ENCODE measurements at regions not wholly inside any gene's neighbourhood (a gene's known extent, or its start where the extent isn't known, plus 50 kb on each side); places are given as distances from the start of the nearest gene placed in this dataset.
A peak's percentile ranks its signal among the peaks of the same experiment; 100 is the strongest.

DNA sequence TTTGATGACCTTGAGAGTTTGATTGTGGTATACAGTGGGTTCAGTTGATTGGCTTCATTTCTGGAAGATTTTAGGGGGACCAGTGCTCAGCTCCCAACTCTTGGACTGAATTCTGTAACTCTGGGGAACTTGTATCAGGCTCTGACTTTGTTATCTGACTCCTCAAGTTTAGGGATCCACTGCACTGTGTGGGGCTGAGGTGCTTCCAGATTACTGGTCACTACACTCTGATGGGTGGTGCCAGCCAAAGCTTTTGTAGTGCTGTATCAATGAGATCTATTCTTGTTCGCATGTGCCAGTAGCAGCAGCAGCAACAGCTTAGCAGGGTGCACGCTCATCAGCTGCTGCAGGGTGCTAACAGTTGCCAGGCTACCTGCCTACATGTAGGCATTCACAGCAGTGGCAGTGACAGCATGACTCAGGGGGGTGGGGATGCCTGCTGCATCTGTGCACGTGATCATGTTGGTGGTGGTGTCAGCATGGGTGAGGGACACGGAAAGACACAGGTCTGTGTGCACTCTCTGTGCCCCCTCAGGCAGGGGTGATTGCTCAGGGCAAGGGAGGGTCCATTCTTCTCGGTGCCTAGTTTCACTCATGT, 438.8 kb upstream of the SEMA6A start:
- DNase-seq (ENCODE audit: low spot score) = no peak
- Mint-ChIP-seq H3K4me3 (no peak overlapping the region), H3K36me3 (ENCODE audit: low read depth) (no peaks in the 10 kb centered on the region), H3K4me1 (peaks cover 7% of the 10 kb centered on the region; the same call in 2 of the 3 replicates), H3K9me3 (no peaks in the 10 kb centered on the region; the same call in 2 of the 3 replicates), H3K27ac (no peak overlapping the region), H3K27me3 (ENCODE audit: insufficient read depth, low read depth, poor library complexity) (peaks cover 6% of the 10 kb centered on the region)
- no peaks in the 10 kb centered on the region for H3K27me3 ChIP-seq (ENCODE audit: insufficient read depth)
- no peak overlapping the region; the same call in 1 of the 2 replicates for H2AFZ ChIP-seq
- H3K9me2 ChIP-seq (ENCODE audit: insufficient read depth) = no peaks in the 10 kb centered on the region
- H3F3A ChIP-seq (replicated peaks; ENCODE audit: low read depth) = no peaks in the 10 kb centered on the region
- H3K4me3 ChIP-seq = no peak overlapping the region
- H3K4me2 ChIP-seq = no peak overlapping the region
- no peaks in the 10 kb centered on the region for H3K36me3 ChIP-seq (ENCODE audit: insufficient read depth)
- H3K27ac ChIP-seq (ENCODE audit: low read depth) = no peak overlapping the region
- H4K20me1 ChIP-seq (replicated peaks; ENCODE audit: insufficient read depth) = no peaks in the 10 kb centered on the region
- TF ChIP-seq, protein P1, sequence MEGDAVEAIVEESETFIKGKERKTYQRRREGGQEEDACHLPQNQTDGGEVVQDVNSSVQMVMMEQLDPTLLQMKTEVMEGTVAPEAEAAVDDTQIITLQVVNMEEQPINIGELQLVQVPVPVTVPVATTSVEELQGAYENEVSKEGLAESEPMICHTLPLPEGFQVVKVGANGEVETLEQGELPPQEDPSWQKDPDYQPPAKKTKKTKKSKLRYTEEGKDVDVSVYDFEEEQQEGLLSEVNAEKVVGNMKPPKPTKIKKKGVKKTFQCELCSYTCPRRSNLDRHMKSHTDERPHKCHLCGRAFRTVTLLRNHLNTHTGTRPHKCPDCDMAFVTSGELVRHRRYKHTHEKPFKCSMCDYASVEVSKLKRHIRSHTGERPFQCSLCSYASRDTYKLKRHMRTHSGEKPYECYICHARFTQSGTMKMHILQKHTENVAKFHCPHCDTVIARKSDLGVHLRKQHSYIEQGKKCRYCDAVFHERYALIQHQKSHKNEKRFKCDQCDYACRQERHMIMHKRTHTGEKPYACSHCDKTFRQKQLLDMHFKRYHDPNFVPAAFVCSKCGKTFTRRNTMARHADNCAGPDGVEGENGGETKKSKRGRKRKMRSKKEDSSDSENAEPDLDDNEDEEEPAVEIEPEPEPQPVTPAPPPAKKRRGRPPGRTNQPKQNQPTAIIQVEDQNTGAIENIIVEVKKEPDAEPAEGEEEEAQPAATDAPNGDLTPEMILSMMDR (conservative IDR thresholded peaks at IDR 0.05; ENCODE audit: low read depth in 2 of 2) = no peak
- TF ChIP-seq JUNB (IDR thresholded peaks at IDR 0.05; ENCODE audit: unreplicated experiment) (no peak), CREB1 (CRISPR knock-in tag; IDR thresholded peaks at IDR 0.05; ENCODE audit: low read depth) (no peak), EZH2 (IDR thresholded peaks at IDR 0.05; ENCODE audit: low read depth, unreplicated experiment) (no peak), ZNF331 (CRISPR knock-in tag; IDR thresholded peaks at IDR 0.05; ENCODE audit: low read depth) (no peak), STAT1 (IDR thresholded peaks at IDR 0.05; ENCODE audit: unreplicated experiment) (no peak), EZH2phosphoT487 (IDR thresholded peaks at IDR 0.05; ENCODE audit: unreplicated experiment) (no peak), NANOG (IDR thresholded peaks at IDR 0.05; ENCODE audit: borderline replicate concordance) (no peak), ZNF114 (CRISPR knock-in tag; IDR thresholded peaks at IDR 0.05) (no peak), POLR2AphosphoS5 (IDR thresholded peaks at IDR 0.05; ENCODE audit: low read depth) (no peak)
- TF ChIP-seq, protein P2, sequence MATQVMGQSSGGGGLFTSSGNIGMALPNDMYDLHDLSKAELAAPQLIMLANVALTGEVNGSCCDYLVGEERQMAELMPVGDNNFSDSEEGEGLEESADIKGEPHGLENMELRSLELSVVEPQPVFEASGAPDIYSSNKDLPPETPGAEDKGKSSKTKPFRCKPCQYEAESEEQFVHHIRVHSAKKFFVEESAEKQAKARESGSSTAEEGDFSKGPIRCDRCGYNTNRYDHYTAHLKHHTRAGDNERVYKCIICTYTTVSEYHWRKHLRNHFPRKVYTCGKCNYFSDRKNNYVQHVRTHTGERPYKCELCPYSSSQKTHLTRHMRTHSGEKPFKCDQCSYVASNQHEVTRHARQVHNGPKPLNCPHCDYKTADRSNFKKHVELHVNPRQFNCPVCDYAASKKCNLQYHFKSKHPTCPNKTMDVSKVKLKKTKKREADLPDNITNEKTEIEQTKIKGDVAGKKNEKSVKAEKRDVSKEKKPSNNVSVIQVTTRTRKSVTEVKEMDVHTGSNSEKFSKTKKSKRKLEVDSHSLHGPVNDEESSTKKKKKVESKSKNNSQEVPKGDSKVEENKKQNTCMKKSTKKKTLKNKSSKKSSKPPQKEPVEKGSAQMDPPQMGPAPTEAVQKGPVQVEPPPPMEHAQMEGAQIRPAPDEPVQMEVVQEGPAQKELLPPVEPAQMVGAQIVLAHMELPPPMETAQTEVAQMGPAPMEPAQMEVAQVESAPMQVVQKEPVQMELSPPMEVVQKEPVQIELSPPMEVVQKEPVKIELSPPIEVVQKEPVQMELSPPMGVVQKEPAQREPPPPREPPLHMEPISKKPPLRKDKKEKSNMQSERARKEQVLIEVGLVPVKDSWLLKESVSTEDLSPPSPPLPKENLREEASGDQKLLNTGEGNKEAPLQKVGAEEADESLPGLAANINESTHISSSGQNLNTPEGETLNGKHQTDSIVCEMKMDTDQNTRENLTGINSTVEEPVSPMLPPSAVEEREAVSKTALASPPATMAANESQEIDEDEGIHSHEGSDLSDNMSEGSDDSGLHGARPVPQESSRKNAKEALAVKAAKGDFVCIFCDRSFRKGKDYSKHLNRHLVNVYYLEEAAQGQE (IDR thresholded peaks at IDR 0.05; ENCODE audit: unreplicated experiment) = no peak
- TF ChIP-seq, protein P3, sequence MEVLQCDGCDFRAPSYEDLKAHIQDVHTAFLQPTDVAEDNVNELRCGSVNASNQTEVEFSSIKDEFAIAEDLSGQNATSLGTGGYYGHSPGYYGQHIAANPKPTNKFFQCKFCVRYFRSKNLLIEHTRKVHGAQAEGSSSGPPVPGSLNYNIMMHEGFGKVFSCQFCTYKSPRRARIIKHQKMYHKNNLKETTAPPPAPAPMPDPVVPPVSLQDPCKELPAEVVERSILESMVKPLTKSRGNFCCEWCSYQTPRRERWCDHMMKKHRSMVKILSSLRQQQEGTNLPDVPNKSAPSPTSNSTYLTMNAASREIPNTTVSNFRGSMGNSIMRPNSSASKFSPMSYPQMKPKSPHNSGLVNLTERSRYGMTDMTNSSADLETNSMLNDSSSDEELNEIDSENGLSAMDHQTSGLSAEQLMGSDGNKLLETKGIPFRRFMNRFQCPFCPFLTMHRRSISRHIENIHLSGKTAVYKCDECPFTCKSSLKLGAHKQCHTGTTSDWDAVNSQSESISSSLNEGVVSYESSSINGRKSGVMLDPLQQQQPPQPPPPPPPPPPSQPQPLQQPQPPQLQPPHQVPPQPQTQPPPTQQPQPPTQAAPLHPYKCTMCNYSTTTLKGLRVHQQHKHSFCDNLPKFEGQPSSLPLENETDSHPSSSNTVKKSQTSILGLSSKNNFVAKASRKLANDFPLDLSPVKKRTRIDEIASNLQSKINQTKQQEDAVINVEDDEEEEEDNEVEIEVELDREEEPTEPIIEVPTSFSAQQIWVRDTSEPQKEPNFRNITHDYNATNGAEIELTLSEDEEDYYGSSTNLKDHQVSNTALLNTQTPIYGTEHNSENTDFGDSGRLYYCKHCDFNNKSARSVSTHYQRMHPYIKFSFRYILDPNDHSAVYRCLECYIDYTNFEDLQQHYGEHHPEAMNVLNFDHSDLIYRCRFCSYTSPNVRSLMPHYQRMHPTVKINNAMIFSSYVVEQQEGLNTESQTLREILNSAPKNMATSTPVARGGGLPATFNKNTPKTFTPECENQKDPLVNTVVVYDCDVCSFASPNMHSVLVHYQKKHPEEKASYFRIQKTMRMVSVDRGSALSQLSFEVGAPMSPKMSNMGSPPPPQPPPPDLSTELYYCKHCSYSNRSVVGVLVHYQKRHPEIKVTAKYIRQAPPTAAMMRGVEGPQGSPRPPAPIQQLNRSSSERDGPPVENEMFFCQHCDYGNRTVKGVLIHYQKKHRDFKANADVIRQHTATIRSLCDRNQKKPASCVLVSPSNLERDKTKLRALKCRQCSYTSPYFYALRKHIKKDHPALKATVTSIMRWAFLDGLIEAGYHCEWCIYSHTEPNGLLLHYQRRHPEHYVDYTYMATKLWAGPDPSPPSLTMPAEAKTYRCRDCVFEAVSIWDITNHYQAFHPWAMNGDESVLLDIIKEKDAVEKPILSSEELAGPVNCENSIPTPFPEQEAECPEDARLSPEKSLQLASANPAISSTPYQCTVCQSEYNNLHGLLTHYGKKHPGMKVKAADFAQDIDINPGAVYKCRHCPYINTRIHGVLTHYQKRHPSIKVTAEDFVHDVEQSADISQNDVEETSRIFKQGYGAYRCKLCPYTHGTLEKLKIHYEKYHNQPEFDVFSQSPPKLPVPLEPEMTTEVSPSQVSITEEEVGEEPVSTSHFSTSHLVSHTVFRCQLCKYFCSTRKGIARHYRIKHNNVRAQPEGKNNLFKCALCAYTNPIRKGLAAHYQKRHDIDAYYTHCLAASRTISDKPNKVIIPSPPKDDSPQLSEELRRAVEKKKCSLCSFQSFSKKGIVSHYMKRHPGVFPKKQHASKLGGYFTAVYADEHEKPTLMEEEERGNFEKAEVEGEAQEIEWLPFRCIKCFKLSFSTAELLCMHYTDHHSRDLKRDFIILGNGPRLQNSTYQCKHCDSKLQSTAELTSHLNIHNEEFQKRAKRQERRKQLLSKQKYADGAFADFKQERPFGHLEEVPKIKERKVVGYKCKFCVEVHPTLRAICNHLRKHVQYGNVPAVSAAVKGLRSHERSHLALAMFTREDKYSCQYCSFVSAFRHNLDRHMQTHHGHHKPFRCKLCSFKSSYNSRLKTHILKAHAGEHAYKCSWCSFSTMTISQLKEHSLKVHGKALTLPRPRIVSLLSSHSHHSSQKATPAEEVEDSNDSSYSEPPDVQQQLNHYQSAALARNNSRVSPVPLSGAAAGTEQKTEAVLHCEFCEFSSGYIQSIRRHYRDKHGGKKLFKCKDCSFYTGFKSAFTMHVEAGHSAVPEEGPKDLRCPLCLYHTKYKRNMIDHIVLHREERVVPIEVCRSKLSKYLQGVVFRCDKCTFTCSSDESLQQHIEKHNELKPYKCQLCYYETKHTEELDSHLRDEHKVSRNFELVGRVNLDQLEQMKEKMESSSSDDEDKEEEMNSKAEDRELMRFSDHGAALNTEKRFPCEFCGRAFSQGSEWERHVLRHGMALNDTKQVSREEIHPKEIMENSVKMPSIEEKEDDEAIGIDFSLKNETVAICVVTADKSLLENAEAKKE (CRISPR knock-in tag; IDR thresholded peaks at IDR 0.05) = no peak
- TF ChIP-seq, protein P4, sequence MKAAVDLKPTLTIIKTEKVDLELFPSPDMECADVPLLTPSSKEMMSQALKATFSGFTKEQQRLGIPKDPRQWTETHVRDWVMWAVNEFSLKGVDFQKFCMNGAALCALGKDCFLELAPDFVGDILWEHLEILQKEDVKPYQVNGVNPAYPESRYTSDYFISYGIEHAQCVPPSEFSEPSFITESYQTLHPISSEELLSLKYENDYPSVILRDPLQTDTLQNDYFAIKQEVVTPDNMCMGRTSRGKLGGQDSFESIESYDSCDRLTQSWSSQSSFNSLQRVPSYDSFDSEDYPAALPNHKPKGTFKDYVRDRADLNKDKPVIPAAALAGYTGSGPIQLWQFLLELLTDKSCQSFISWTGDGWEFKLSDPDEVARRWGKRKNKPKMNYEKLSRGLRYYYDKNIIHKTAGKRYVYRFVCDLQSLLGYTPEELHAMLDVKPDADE (IDR thresholded peaks at IDR 0.05) = no peak
- no peaks in the 10 kb centered on the region for H3K4me1 ChIP-seq (ENCODE audit: insufficient read depth)
- peak; percentile 55 for ATAC-seq
- H3K79me2 ChIP-seq (replicated peaks; ENCODE audit: insufficient read depth) = no peaks in the 10 kb centered on the region

All from GM23338 (cell line).